ENCODE measurements at regions not wholly inside any gene's neighbourhood (a gene's known extent, or its start where the extent isn't known, plus 50 kb on each side); places are given as distances from the start of the nearest gene placed in this dataset.
A peak's percentile ranks its signal among the peaks of the same experiment; 100 is the strongest.

- CTCF ChIA-PET: no interaction called here
- peaks cover 0 to 6% (median 4%) of the 10 kb centered on the region in 5 donors for H3K27me3 Mint-ChIP-seq
- ATAC-seq (no peak), DNase-seq (no peak)
- Histone ChIP-seq H3K27ac (ENCODE audit: low read depth, low read length) (no peak overlapping the region), H3K9me3 (ENCODE audit: control insufficient read depth in 2 of 3, low read length in 3 of 3) (no peaks in the 10 kb centered on the region), H3K4me1 (ENCODE audit: control insufficient read depth in 2 of 2, insufficient read depth in 2 of 2, low read length in 2 of 2) (no peaks in the 10 kb centered on the region), H3K36me3 (ENCODE audit: control insufficient read depth in 2 of 3, insufficient read depth in 3 of 3, low read length in 3 of 3) (no peaks in the 10 kb centered on the region), H3K27me3 (ENCODE audit: control insufficient read depth in 2 of 2, insufficient read depth in 2 of 2, low read length in 2 of 2) (no peaks in the 10 kb centered on the region), H3K4me3 (ENCODE audit: low read length) (no peak overlapping the region)
- H3K9me3 Mint-ChIP-seq: no peaks in the 10 kb centered on the region
- no peaks in the 10 kb centered on the region for H3K36me3 Mint-ChIP-seq
- peaks cover 0 to 43% (median 0%) of the 10 kb centered on the region in 7 donors for H3K4me1 Mint-ChIP-seq
- H3K4me3 Mint-ChIP-seq: no peak overlapping the region
- POLR2A ChIA-PET: interaction anchor here (0.6 to 2.1 kb wide), 3 partner anchors 18 to 40 kb away, joined by 3 to 7 read pairs (median 4); no protein-coding TSS in a partner anchor
- intact Hi-C loops (cut with micrococcal nuclease): no loop called here
- H3K27ac Mint-ChIP-seq: peak overlapping the region in 1 of 9 donors; percentile 57
These were observed 62.7 kb downstream of the CCNL1 start for GRCh38 chr3:157097198-157097597.

- H3K4me1 Mint-ChIP-seq: peaks cover 0 to 50% (median 0%) of the 10 kb centered on the region in 7 donors
- CTCF ChIA-PET: no interaction called here
- no peaks in the 10 kb centered on the region for H3K27me3 ChIP-seq (ENCODE audit: control insufficient read depth in 2 of 2, insufficient read depth in 2 of 2, low read length in 2 of 2)
- no peaks in the 10 kb centered on the region for H3K36me3 ChIP-seq (ENCODE audit: control insufficient read depth in 2 of 3, insufficient read depth in 3 of 3, low read length in 3 of 3)
- DNase-seq: no peak
- H3K9me3 Mint-ChIP-seq: no peaks in the 10 kb centered on the region
- intact Hi-C loops (cut with micrococcal nuclease): no loop called here
- H3K9me3 ChIP-seq (ENCODE audit: control insufficient read depth in 2 of 3, low read length in 3 of 3): no peaks in the 10 kb centered on the region
- peaks cover 0 to 6% (median 4%) of the 10 kb centered on the region in 5 donors for H3K27me3 Mint-ChIP-seq
- no peak overlapping the region for H3K27ac ChIP-seq (ENCODE audit: low read depth, low read length)
- H3K4me3 ChIP-seq (ENCODE audit: low read length): no peak overlapping the region
- no peaks in the 10 kb centered on the region for H3K36me3 Mint-ChIP-seq
- POLR2A ChIA-PET: interaction anchor here (0.6 kb wide), 1 partner anchor 572 kb away, joined by 5 read pairs; no protein-coding TSS in a partner anchor
- no peak overlapping the region for H3K4me3 Mint-ChIP-seq
- H3K4me1 ChIP-seq (ENCODE audit: control insufficient read depth in 2 of 2, insufficient read depth in 2 of 2, low read length in 2 of 2): no peaks in the 10 kb centered on the region
- no peak for ATAC-seq
- H3K27ac Mint-ChIP-seq: no peak overlapping the region
These were observed 63.6 kb downstream of the CCNL1 start for GRCh38 chr3:157096328-157096727.

Data from naive thymus-derived CD4-positive, alpha-beta T cell (primary cell).